SK-N-MC (cell line): ENCODE measurements at regions not wholly inside any gene's neighbourhood (a gene's known extent, or its start where the extent isn't known, plus 50 kb on each side); places are given as distances from the start of the nearest gene placed in this dataset.

ENCODE experiments used
- EZH2 ChIP-seq: fragments of 200-600 bp; sonication (generic); IDR thresholded peaks from one replicate; pipeline ENCODE4 v1.6.1; 2017; ENCODE audit warnings: antibody characterized with exemption
- POLR2AphosphoS5 ChIP-seq: IDR thresholded peaks from 2 replicates; pipeline ENCODE4 v1.6.1; 2012; ENCODE audit warnings: mild to moderate bottlenecking, low read depth, low read length, borderline replicate concordance

- TF ChIP-seq POLR2AphosphoS5 (no peak), EZH2 (no peak)
These were observed 883.7 kb upstream of the TMEM132C start for GRCh38 chr12:127383281-127383680.
